Stimulated activated CD4-positive, alpha-beta T cell treated with anti-CD3 and anti-CD28 coated beads, TNF-alpha, amount 100 ng/mL, for 4 hours (primary cell): ENCODE measurements at regions not wholly inside any gene's neighbourhood (a gene's known extent, or its start where the extent isn't known, plus 50 kb on each side); places are given as distances from the start of the nearest gene placed in this dataset.

Source experiments
- DNase-seq, 3 experiments: peaks; one replicate each; pipeline ENCODE4 v3.0.0-alpha.2; 2020; ENCODE audit warnings: low read depth in 3 of 3

- no peak for DNase-seq
Measured at GRCh38 chr2:209367075-209367747, 56.6 kb upstream of the MAP2 start.

DNA sequence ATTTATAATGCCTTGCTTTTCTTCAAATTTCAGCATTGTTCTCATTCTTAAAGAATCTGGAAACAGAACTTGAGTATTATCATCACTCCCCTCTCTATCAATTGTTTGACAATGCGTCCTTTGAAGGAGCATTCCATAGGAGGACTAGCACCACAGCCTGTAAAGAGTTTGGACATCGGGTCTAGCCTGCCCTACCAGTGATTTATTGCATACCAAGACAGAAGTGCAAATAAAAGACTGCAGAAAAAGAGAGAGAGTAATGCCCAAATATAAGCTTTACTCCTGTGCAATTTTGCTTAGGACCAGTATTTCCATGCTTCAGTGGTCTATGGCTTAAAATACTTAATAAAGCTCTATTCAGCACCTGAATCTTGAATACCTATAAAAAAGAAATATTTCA is 55.4 kb upstream of the MAP2 start:
- no peak for DNase-seq

DNA sequence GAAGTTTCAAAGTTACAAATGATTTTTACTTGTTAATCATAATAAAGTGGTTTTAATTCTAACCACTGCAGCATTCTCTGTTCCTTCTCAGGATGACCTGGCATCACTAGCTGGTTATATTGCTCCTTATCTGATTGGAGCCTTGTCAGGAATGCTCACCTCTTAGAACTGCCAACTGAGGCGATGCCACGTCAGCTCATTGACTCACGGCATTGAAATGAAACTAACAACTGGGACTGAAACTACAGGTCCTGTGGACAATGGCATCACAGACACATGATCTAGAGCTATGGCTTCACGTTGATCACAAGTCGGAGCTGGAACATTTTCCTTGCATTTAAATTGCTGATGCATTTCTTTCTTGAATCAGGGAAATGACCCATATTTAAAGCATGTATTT is 54.9 kb upstream of the MAP2 start:
- no peak for DNase-seq

GRCh38 chr2:209369656-209370055 is 54.2 kb upstream of the MAP2 start:
- DNase-seq = no peak

- no peak for DNase-seq
Measured at GRCh38 chr2:209371407-209371806, 52.4 kb upstream of the MAP2 start.
